ENCODE measurements at regions not wholly inside any gene's neighbourhood (a gene's known extent, or its start where the extent isn't known, plus 50 kb on each side); places are given as distances from the start of the nearest gene placed in this dataset.

- TF ChIP-seq CTCF (IDR thresholded peaks at IDR 0.05; ENCODE audit: low read depth, low read length): no peak
- TF ChIP-seq POLR2A (IDR thresholded peaks at IDR 0.05; ENCODE audit: extremely low read depth, insufficient read length): no peak
These were observed 252.2 kb downstream of the NR2F1-AS1 start for GRCh38 chr5:93328833-93329232.

Data from NB4 (cell line).